ENCODE measurements at regions not wholly inside any gene's neighbourhood (a gene's known extent, or its start where the extent isn't known, plus 50 kb on each side); places are given as distances from the start of the nearest gene placed in this dataset.

GRCh38 chr12:46494424-46494823 is 121.9 kb upstream of the SLC38A2 start:
- H3K27ac ChIP-seq (ENCODE audit: low read length), result no peak overlapping the region
- H3K9me2 ChIP-seq (ENCODE audit: insufficient read depth, low read length), result no peaks in the 10 kb centered on the region
- H3F3A ChIP-seq (ENCODE audit: insufficient read depth, low read length, poor library complexity, severe bottlenecking), result no peaks in the 10 kb centered on the region
- H3K9me3 ChIP-seq (ENCODE audit: low read length), result no peaks in the 10 kb centered on the region
- H3K79me2 ChIP-seq (replicated peaks; ENCODE audit: insufficient read depth, low read length), result no peaks in the 10 kb centered on the region
- no peak overlapping the region for H2AFZ ChIP-seq (ENCODE audit: low read depth, low read length)
- H3K4me3 ChIP-seq (ENCODE audit: low read length), result no peak overlapping the region
- no peaks in the 10 kb centered on the region for H4K20me1 ChIP-seq (ENCODE audit: insufficient read depth)
- H3K36me3 ChIP-seq (ENCODE audit: insufficient read depth, low read length), result no peaks in the 10 kb centered on the region
- no peaks in the 10 kb centered on the region for H3K27me3 ChIP-seq (ENCODE audit: insufficient read depth, low read depth, low read length)
- H3K4me2 ChIP-seq (ENCODE audit: low read length), result no peak overlapping the region
- TF ChIP-seq REST (IDR thresholded peaks at IDR 0.05; ENCODE audit: borderline replicate concordance) (no peak), RAD21 (conservative IDR thresholded peaks at IDR 0.05) (no peak), SMC3 (conservative IDR thresholded peaks at IDR 0.05; ENCODE audit: poor library complexity) (no peak), POLR2AphosphoS5 (IDR thresholded peaks at IDR 0.05) (no peak), MXI1 (conservative IDR thresholded peaks at IDR 0.05; ENCODE audit: poor library complexity, severe bottlenecking) (no peak), EZH2 (IDR thresholded peaks at IDR 0.05; ENCODE audit: borderline replicate concordance, insufficient read depth, low read length, poor library complexity, severe bottlenecking) (no peak), TAF1 (IDR thresholded peaks at IDR 0.05; ENCODE audit: low read depth) (no peak), CTCF (IDR thresholded peaks at IDR 0.05; ENCODE audit: poor library complexity, severe bottlenecking) (no peak), EP300 (conservative IDR thresholded peaks at IDR 0.05; ENCODE audit: poor library complexity, severe bottlenecking) (no peak)
- H3K9ac ChIP-seq (ENCODE audit: low read length), result no peak overlapping the region

- Histone ChIP-seq H3K9me2 (ENCODE audit: insufficient read depth, low read length) (no peaks in the 10 kb centered on the region), H3K9ac (ENCODE audit: low read length) (no peak overlapping the region), H3K36me3 (ENCODE audit: insufficient read depth, low read length) (no peaks in the 10 kb centered on the region), H3K9me3 (ENCODE audit: low read length) (no peaks in the 10 kb centered on the region), H3K79me2 (replicated peaks; ENCODE audit: insufficient read depth, low read length) (no peaks in the 10 kb centered on the region), H4K20me1 (ENCODE audit: insufficient read depth) (no peaks in the 10 kb centered on the region), H3K27me3 (ENCODE audit: insufficient read depth, low read depth, low read length) (no peaks in the 10 kb centered on the region), H3K27ac (ENCODE audit: low read length) (no peak overlapping the region), H2AFZ (ENCODE audit: low read depth, low read length) (no peak overlapping the region), H3F3A (ENCODE audit: insufficient read depth, low read length, poor library complexity, severe bottlenecking) (no peaks in the 10 kb centered on the region), H3K4me3 (ENCODE audit: low read length) (no peak overlapping the region), H3K4me2 (ENCODE audit: low read length) (no peak overlapping the region)
- TF ChIP-seq EZH2 (IDR thresholded peaks at IDR 0.05; ENCODE audit: borderline replicate concordance, insufficient read depth, low read length, poor library complexity, severe bottlenecking) (no peak), REST (IDR thresholded peaks at IDR 0.05; ENCODE audit: borderline replicate concordance) (no peak), POLR2AphosphoS5 (IDR thresholded peaks at IDR 0.05) (no peak), CTCF (IDR thresholded peaks at IDR 0.05; ENCODE audit: poor library complexity, severe bottlenecking) (no peak), MXI1 (conservative IDR thresholded peaks at IDR 0.05; ENCODE audit: poor library complexity, severe bottlenecking) (no peak), TAF1 (IDR thresholded peaks at IDR 0.05; ENCODE audit: low read depth) (no peak), EP300 (conservative IDR thresholded peaks at IDR 0.05; ENCODE audit: poor library complexity, severe bottlenecking) (no peak), RAD21 (conservative IDR thresholded peaks at IDR 0.05) (no peak), SMC3 (conservative IDR thresholded peaks at IDR 0.05; ENCODE audit: poor library complexity) (no peak)
These were observed 121.2 kb upstream of the SLC38A2 start for GRCh38 chr12:46493834-46494181.
